Fibroblast of mammary gland (primary cell): ENCODE measurements at regions not wholly inside any gene's neighbourhood (a gene's known extent, or its start where the extent isn't known, plus 50 kb on each side); places are given as distances from the start of the nearest gene placed in this dataset.
"Not testable (repeated sequence)": the region's sequence is repeated elsewhere in the genome, so short reads cannot be mapped to it uniquely, and the experiment has no call there.

Experiments
- DNase-seq: peaks from one replicate; pipeline ENCODE4 v3.0.0-alpha.2; 2010; ENCODE audit warnings: low read depth
- H3K4me3 ChIP-seq: 2 replicates; pipeline ENCODE4 v1.5.1; 2011; ENCODE audit warnings: low read depth, mild to moderate bottlenecking, low read length, moderate library complexity; ENCODE audit not compliant: control insufficient read depth
- TF ChIP-seq, protein P1 (sequence below): conservative IDR thresholded peaks from 2 replicates; pipeline ENCODE4 v1.5.1; 2011; ENCODE audit warnings: low read depth, low read length, inconsistent platforms; ENCODE audit not compliant: control insufficient read depth, insufficient read depth

DNA sequence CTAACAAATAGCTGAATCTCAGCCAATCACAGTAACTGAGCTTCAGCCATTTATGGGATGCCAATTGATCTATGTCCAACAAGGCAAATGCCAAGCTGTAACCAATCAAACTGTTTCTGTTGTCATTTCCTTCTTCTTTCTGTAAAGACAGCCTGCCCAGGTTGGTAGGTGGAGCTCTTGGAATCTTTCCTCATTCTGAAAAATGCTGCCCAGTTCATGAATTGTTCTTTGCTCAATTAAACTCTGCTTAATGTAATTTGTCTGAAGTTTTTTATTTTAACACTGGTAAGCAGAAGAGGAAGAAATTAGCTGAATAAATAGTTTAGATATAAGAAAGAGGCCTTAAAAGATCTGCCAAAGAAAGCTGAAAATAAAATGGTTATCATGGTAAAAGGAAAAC, 1235.6 kb downstream of the EFNA5 start:
- no peak overlapping the region for H3K4me3 ChIP-seq
- no peak for DNase-seq
- TF ChIP-seq, protein P1, sequence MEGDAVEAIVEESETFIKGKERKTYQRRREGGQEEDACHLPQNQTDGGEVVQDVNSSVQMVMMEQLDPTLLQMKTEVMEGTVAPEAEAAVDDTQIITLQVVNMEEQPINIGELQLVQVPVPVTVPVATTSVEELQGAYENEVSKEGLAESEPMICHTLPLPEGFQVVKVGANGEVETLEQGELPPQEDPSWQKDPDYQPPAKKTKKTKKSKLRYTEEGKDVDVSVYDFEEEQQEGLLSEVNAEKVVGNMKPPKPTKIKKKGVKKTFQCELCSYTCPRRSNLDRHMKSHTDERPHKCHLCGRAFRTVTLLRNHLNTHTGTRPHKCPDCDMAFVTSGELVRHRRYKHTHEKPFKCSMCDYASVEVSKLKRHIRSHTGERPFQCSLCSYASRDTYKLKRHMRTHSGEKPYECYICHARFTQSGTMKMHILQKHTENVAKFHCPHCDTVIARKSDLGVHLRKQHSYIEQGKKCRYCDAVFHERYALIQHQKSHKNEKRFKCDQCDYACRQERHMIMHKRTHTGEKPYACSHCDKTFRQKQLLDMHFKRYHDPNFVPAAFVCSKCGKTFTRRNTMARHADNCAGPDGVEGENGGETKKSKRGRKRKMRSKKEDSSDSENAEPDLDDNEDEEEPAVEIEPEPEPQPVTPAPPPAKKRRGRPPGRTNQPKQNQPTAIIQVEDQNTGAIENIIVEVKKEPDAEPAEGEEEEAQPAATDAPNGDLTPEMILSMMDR = no peak

DNA sequence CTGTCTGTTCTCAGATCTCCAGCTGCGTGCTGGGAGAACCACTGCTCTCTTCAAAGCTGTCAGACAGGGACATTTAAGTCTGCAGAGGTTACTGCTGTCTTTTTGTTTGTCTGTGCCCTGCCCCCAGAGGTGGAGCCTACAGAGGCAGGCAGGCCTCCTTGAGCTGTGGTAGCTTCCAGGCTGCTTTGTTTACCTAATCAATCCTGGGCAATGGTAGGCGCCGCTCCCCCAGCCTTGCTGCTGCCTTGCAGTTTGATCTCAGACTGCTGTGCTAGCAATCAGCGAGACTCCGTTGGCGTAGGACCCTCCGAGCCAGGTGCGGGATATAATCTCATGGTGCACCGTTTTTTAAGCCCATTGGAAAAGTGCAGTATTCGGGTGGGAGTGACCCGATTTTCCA, 1240.0 kb downstream of the EFNA5 start:
- not testable (repeated sequence) for H3K4me3 ChIP-seq, DNase-seq

- H3K4me3 ChIP-seq = no peak overlapping the region
- no peak for DNase-seq
- TF ChIP-seq, protein P1 = no peak
These were observed 1247.4 kb downstream of the EFNA5 start for GRCh38 chr5:106423109-106423897.

DNA sequence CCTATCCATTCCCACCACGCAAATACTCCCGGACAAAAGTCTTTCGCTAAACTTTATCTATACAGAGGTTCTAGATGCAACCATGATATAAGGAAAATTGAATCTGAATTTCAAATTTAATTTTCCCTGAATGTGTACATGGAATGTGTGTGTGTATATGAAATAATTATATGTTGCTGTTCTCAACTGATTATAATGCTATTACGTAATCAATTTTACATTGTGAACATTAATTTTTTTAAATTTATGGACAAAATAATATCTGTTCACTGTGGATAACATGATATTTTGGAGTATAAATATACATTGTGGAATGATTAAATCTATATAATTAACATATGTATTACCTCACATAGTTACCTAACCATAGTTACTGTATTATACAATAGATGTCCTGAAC, 1250.6 kb downstream of the EFNA5 start:
- no peak overlapping the region for H3K4me3 ChIP-seq
- DNase-seq = no peak
- TF ChIP-seq, protein P1 = no peak

- TF ChIP-seq, protein P1 = no peak
- no peak for DNase-seq
- no peak overlapping the region for H3K4me3 ChIP-seq
These were observed 1252.5 kb downstream of the EFNA5 start for GRCh38 chr5:106418196-106418595.

GRCh38 chr5:106417566-106417965, 1253.2 kb downstream of the EFNA5 start:
- no peak for DNase-seq
- TF ChIP-seq, protein P1 = no peak
- H3K4me3 ChIP-seq = no peak overlapping the region

- no peak overlapping the region for H3K4me3 ChIP-seq
- TF ChIP-seq, protein P1 = no peak
- DNase-seq = no peak
These were observed 1253.6 kb downstream of the EFNA5 start for GRCh38 chr5:106417163-106417562.
